Esophagus muscularis mucosa (tissue), 4 donors: ENCODE measurements at regions not wholly inside any gene's neighbourhood (a gene's known extent, or its start where the extent isn't known, plus 50 kb on each side); places are given as distances from the start of the nearest gene placed in this dataset.
A peak's percentile ranks its signal among the peaks of the same experiment; 100 is the strongest.

ENCODE experiments used
- DNase-seq: peaks from one replicate; pipeline ENCODE4 v3.0.0-alpha.2; 2017; ENCODE audit errors: extremely low spot score
- H3K27ac ChIP-seq, 4 donors: fragments of 200-600 bp; sonication (generic); replicated peaks in 1 of 4; 1 replicate in 3 of 4; 2 replicates in 1 of 4; pipeline ENCODE4 v1.5.1; 2016 to 2019; ENCODE audit warnings: mild to moderate bottlenecking in 1 of 4
- H3K27me3 ChIP-seq, 4 donors: fragments of 200-600 bp; sonication (generic); one replicate each; pipeline versions ENCODE4 v1.5.1 to v1.6.0; 2016 to 2019
- H3K36me3 ChIP-seq, 4 donors: fragments of 200-600 bp; sonication (generic); one replicate each; pipeline ENCODE4 v1.5.1; 2016 to 2019
- H3K4me1 ChIP-seq, 4 donors: fragments of 200-600 bp; sonication (generic); one replicate each; pipeline ENCODE4 v1.5.1; 2016 to 2019
- H3K4me3 ChIP-seq, 4 donors: fragments of 200-600 bp; sonication (generic); 1 replicate in 2 of 4; 2 replicates in 2 of 4; pipeline ENCODE4 v1.5.1; 2016 to 2019; ENCODE audit warnings: mild to moderate bottlenecking in 4 of 4, moderate library complexity in 1 of 4
- H3K9me3 ChIP-seq, 4 donors: fragments of 200-600 bp; sonication (generic); 1 replicate in 3 of 4; 2 replicates in 1 of 4; pipeline ENCODE4 v1.5.1; 2016 to 2019
- EP300 ChIP-seq: sonication (generic); formaldehyde crosslinking; IDR thresholded peaks from one replicate; pipeline ENCODE4 v1.6.1; 2017; ENCODE audit warnings: antibody characterized with exemption
- POLR2A ChIP-seq: fragments of 450-650 bp; IDR thresholded peaks from one replicate; pipeline ENCODE4 v1.6.1; 2017; ENCODE audit warnings: antibody characterized with exemption, moderate library complexity, mild to moderate bottlenecking, low read depth
- POLR2AphosphoS5 ChIP-seq, 2 donors: sonication (generic); formaldehyde crosslinking; IDR thresholded peaks; one replicate each; pipeline ENCODE4 v1.6.1; 2017; ENCODE audit warnings: antibody characterized with exemption in 2 of 2
- WGBS: methylation state at CpG from one replicate; pipeline ENCODE4 v1.1.5; 2018; 5-methylcytosine and 5-hydroxymethylcytosine counted together
- intact Hi-C: fragments of 100-400 bp; cut with DNase I; formaldehyde crosslinking; loops from one replicate; pipeline ENCODE4 v1.15.1; 2023
- TF ChIP-seq, protein P1 (sequence below), 3 experiments: fragments of 200-600 bp in 2 of 3; fragments of 450-650 bp in 1 of 3; sonication (generic) in 2 of 3; IDR thresholded peaks; one replicate each; pipeline ENCODE4 v1.5.1; 2017 to 2019; ENCODE audit warnings: antibody characterized with exemption in 3 of 3, mild to moderate bottlenecking in 2 of 3, moderate library complexity in 1 of 3

GRCh38 chr10:44781131-44781530, 130.0 kb upstream of the TMEM72 start:
- no peaks in the 10 kb centered on the region for H3K27me3 ChIP-seq
- peaks cover 0 to 5% (median 0%) of the 10 kb centered on the region in 4 donors for H3K4me1 ChIP-seq
- no peak overlapping the region for H3K27ac ChIP-seq
- no peak for DNase-seq
- no peak overlapping the region for H3K4me3 ChIP-seq
- TF ChIP-seq, protein P1, sequence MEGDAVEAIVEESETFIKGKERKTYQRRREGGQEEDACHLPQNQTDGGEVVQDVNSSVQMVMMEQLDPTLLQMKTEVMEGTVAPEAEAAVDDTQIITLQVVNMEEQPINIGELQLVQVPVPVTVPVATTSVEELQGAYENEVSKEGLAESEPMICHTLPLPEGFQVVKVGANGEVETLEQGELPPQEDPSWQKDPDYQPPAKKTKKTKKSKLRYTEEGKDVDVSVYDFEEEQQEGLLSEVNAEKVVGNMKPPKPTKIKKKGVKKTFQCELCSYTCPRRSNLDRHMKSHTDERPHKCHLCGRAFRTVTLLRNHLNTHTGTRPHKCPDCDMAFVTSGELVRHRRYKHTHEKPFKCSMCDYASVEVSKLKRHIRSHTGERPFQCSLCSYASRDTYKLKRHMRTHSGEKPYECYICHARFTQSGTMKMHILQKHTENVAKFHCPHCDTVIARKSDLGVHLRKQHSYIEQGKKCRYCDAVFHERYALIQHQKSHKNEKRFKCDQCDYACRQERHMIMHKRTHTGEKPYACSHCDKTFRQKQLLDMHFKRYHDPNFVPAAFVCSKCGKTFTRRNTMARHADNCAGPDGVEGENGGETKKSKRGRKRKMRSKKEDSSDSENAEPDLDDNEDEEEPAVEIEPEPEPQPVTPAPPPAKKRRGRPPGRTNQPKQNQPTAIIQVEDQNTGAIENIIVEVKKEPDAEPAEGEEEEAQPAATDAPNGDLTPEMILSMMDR (IDR thresholded peaks at IDR 0.05): no peak
- TF ChIP-seq EP300 (no peak), POLR2AphosphoS5 (IDR thresholded peaks at IDR 0.05) (no peak), POLR2A (no peak)
- H3K9me3 ChIP-seq: no peaks in the 10 kb centered on the region
- no peaks in the 10 kb centered on the region for H3K36me3 ChIP-seq
- intact Hi-C loops: no loop called here

GRCh38 chr10:44786286-44786850, 124.8 kb upstream of the TMEM72 start:
- Histone ChIP-seq H3K4me3 (no peak overlapping the region), H3K27me3 (no peaks in the 10 kb centered on the region), H3K9me3 (no peaks in the 10 kb centered on the region), H3K36me3 (no peaks in the 10 kb centered on the region), H3K27ac (no peak overlapping the region), H3K4me1 (no peaks in the 10 kb centered on the region)
- no peak for TF ChIP-seq EP300
- DNase-seq: peak; percentile 64
- intact Hi-C loops: no loop called here
- 76% methylated on average over 7 of the region's 7 CpGs for WGBS

DNA sequence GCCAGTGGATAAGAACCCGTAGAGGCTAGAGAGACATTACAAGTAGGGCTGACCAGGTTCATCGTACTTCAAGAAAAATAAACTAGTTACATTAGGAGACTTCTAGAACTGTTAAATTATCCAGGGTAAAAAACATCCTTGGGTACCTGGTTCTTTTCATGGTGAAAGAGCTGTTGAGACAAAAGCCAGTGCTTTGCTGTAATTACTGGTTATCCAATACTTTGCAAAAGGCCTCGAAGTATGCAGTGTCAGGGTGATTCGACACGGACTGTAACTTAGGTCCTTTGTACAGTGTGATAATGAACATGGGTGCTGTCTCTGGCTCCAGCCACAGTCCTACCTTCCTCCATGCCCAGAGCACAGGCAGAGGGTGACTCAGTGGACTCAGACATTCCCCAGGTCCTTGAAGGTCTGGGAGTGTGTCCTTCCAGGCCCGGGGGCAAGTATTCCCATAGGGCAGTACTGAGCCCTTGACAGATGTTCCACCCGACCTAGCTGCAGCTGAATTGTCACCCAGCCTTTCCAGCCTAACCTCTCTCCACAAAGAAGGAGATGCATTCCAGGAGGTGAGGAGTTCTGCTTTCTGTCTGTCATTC, 123.6 kb upstream of the TMEM72 start:
- intact Hi-C loops: no loop called here
- 76% methylated on average over 7 of the region's 7 CpGs for WGBS
- peak; percentile 47 for DNase-seq
- no peaks in the 10 kb centered on the region for H3K9me3 ChIP-seq
- no peaks in the 10 kb centered on the region for H3K27me3 ChIP-seq
- no peak overlapping the region for H3K27ac ChIP-seq
- H3K4me1 ChIP-seq: peaks cover 0 to 5% (median 2%) of the 10 kb centered on the region in 4 donors
- H3K4me3 ChIP-seq: no peak overlapping the region
- TF ChIP-seq EP300 (no peak), POLR2AphosphoS5 (IDR thresholded peaks at IDR 0.05) (no peak)
- TF ChIP-seq, protein P1 (IDR thresholded peaks at IDR 0.05): no peak
- H3K36me3 ChIP-seq: no peaks in the 10 kb centered on the region

GRCh38 chr10:44788147-44789129, 122.7 kb upstream of the TMEM72 start:
- no peaks in the 10 kb centered on the region for H3K36me3 ChIP-seq
- H3K4me1 ChIP-seq: peaks cover 0 to 5% (median 2%) of the 10 kb centered on the region in 4 donors
- peak; percentile 66 for DNase-seq
- H3K9me3 ChIP-seq: no peaks in the 10 kb centered on the region
- TF ChIP-seq POLR2AphosphoS5 (IDR thresholded peaks at IDR 0.05): no peak
- H3K27me3 ChIP-seq: no peaks in the 10 kb centered on the region
- no peak overlapping the region for H3K4me3 ChIP-seq
- no peak overlapping the region for H3K27ac ChIP-seq
- intact Hi-C loops: no loop called here
- 90% methylated on average over 11 of the region's 12 CpGs for WGBS

GRCh38 chr10:44792119-44792775, 118.9 kb upstream of the TMEM72 start:
- H3K27me3 ChIP-seq: no peaks in the 10 kb centered on the region
- no peaks in the 10 kb centered on the region for H3K9me3 ChIP-seq
- H3K4me3 ChIP-seq: no peak overlapping the region
- peaks cover 0 to 5% (median 2%) of the 10 kb centered on the region in 4 donors for H3K4me1 ChIP-seq
- no peak for DNase-seq
- H3K36me3 ChIP-seq: no peaks in the 10 kb centered on the region
- TF ChIP-seq POLR2A (no peak), POLR2AphosphoS5 (IDR thresholded peaks at IDR 0.05) (no peak)
- WGBS: 51% methylated on average over 5 of the region's 5 CpGs
- intact Hi-C loops: no loop called here
- no peak overlapping the region for H3K27ac ChIP-seq

DNA sequence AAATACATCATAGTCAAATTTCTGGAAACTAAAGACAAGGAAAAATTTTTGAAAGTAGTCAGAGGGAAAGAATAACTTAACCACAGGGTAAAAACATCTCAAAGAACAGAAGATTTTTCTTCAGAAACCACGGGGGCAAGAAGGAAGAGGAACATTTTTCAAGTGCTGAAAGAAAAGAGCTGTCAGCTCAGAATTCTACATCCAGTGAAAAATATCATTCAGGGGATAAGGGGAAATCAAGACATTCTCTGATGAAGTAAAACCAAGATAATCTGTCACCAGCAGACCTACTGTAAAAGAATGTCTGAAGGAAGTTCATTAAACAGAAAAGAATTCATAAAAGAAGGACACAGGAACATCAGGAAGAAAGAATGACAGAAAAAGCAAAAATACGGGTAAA, 111.2 kb upstream of the TMEM72 start:
- 61% methylated on average over 2 of the region's 2 CpGs for WGBS

More for the DNA sequence above, 111.2 kb upstream of the TMEM72 start:
- Histone ChIP-seq H3K4me1 (peaks cover 11 to 16% (median 15%) of the 10 kb centered on the region in 4 donors), H3K36me3 (no peaks in the 10 kb centered on the region), H3K4me3 (no peak overlapping the region), H3K9me3 (no peaks in the 10 kb centered on the region), H3K27ac (no peak overlapping the region), H3K27me3 (no peaks in the 10 kb centered on the region)
- no peak for TF ChIP-seq POLR2AphosphoS5 (IDR thresholded peaks at IDR 0.05)
- no peak for TF ChIP-seq POLR2A
- TF ChIP-seq, protein P1 (IDR thresholded peaks at IDR 0.05): no peak
- TF ChIP-seq EP300: no peak
- no peak for DNase-seq
- intact Hi-C loops: no loop called here
